GM18502 (cell line): ENCODE measurements at regions not wholly inside any gene's neighbourhood (a gene's known extent, or its start where the extent isn't known, plus 50 kb on each side); places are given as distances from the start of the nearest gene placed in this dataset.

Experiments used
- ATAC-seq: cut with Tn5 transposase; IDR thresholded peaks from one replicate; pipeline ENCODE4 v1.9.1; 2021; ENCODE audit warnings: mild to moderate bottlenecking; ENCODE audit not compliant: unreplicated experiment, poor library complexity

DNA sequence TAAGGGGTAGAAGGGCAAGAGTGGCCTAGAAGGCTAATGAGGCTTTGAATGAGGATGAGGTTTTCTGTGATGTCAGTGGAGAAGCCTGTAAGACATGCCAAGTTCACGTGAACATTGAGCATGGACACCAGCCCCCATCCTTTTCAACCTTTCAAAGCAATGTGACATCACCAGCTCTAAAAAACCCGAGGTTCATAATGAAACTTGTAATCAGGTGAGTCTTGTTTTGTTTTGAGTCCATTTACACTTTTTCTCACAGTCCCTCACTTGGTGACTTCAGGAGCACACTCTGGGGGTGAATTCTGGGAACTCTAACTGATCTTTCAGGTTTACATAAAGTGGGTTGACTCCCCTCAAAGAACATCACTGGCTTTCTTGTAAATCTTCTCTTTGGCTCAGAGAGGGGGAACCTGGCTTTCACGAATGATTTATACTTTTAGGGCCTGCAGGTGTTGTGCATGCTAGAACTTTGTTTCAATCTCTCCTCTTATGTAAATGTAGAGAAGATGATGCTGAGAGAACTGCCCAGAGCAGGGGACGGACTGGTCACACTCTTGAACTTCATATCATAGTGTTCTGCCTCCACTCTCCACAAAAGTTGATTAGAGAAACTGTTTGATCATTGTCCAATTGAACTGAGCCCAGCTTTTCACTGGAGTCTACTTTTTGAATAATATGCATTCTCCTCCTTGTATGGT lies 224.7 kb upstream of the SATB1 start:
- peak; percentile 90 for ATAC-seq

DNA sequence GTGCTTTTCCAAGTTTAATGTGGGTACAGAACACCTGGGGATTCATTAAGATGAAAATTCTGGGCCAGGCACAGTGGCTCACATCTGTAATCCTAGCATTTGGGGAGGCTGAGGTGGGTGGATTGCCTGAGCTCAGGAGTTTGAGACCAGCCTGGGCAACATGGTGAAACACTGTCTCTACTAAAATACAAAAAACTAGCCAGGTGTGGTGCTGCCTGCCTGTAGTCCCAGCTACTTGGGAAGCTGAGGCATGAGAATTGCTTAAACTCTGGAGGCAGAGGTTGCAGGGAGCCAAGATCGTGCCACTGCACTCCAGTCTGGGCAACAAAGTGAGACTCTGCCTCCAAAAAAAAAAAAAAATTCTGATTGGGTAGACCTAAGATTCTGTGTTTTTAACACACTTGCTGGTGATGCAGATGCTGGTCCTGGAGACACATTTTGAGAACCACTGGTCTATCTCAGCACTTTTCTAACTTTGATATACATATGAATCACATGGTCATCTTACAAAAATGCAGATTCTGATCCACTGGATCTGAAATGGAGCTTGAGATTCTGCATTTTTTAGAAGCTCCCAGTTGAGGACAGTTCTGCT lies 223.8 kb upstream of the SATB1 start:
- ATAC-seq = no peak

DNA sequence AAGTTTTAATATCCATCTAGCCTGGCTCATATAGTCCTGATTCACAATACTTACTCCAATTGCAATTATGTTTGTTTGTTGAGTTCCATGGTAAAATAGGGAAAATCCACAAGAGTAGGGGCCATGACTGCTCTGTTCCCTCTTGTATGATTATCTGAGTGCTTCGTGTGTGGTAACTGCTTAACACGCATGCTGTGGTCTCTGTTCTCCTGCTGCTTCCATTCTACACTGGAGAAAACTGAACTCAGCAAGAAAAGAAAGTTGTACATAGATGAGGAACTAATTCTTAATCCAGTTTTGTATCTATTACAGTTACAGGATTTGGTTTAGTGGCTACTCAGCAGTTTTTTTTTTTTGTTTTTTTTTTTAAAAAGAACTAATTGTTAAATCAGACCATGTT lies 223.0 kb upstream of the SATB1 start:
- no peak for ATAC-seq

DNA sequence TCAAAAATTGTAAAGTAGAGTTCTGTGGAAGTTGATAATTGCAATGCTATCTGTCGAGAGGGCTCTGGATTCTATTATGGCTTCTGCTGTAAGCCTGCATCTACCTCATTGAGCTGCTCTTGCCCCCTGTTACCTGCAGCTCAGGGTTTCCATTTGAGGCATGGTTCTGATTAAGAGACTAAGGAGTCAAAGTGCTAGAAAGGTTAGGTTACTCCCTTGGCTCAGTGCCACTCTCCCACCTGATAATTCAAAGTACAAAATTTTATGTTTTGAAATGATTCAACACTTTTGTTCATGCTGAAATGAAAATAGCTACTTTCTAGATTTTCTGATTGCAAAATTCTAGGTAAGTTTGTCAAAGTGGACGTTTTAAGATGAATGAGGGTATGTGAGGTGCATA lies 220.5 kb upstream of the SATB1 start:
- ATAC-seq = no peak

DNA sequence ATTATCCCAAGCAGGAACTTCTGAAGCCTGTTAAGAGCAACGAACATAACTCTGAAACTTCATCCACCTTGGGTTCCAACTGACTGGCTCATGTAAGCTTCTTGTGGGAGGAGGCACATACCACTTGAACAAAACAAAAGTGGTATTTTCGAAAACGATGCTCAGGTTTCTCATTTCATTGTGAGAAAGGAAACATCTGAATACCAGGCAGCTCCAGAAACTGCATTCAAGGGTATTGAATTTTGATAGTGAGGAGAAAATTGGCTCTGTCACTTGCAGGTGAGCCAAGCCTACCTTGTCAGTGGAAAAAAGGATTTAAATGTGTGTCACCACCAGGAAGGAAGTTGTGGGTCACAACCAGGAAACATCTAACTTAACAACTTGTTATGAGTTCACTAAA lies 218.1 kb upstream of the SATB1 start:
- no peak for ATAC-seq

DNA sequence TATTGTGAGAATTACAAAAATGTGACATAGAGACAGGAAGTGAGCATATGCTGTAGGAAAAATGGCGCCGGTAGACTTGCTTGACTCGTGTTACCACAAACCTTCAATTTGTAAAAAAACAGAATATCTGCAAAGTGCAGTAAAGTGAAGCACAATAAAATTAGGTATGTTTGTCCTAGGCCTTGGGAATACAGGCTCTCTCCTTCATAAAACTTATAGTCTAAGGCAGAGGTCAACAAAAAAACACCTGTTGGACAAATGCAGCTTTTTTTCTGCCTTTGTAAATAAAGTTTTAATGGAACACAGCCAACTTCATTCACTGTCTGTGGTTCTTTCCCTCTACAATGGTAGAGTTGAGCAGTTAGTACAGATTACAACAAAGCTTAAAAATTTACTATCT lies 216.8 kb upstream of the SATB1 start:
- no peak for ATAC-seq

DNA sequence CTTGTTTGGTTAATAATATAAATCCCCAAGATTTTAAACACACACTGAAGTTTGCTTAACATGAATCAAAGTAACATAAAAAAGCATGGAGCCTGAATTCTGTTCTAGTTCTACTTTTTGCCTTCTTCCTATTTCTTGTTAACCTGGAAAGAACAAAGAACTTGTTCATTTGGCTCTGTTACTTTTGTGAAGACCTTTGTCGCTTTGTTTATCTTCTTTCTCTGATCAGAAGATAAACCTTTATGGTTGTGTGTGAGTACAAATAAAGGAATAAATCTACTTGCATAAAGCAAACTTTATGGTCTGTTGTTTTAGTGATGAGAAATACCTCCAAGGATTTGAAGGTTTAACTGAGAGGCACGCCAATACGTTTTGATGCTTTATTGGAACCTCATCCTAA lies 210.1 kb upstream of the SATB1 start:
- no peak for ATAC-seq

DNA sequence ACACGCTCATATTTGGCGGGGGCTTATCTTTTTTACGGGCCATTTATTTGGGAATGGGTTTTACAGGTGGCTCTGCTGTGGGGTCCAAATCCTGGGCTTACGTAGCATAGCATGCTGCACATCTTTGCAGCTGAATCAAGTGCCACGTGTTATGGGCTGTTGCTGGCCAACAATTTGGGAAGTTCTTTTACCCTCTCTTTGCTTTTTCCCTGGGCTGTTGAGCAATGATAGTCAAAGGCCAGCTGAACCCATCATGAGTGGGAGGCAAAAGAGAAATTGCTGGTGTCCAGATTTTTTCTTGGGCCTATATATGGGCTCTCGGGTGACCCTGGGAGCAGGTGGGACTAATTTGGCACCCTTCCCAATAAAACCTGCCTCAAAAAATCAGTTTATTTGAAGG lies 209.3 kb upstream of the SATB1 start:
- ATAC-seq = no peak

DNA sequence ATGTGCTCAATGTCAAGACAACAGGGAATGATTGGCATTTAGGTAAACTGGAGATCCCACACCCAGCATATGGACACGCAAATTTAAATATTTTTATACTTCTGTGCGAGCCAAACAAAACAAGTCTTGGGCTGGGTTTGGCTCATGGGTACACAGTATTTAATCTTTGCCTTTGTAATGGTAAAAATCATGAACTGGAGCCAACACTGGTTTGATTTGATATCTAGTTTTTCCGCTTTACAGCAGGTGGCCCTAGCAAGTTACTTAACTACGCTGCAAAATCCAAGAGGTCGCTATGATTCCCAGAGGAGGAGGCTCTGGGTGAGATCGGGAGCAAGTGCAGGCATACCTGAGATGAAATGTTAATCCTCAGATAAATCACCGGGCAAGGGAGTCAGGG lies 207.9 kb upstream of the SATB1 start:
- no peak for ATAC-seq

DNA sequence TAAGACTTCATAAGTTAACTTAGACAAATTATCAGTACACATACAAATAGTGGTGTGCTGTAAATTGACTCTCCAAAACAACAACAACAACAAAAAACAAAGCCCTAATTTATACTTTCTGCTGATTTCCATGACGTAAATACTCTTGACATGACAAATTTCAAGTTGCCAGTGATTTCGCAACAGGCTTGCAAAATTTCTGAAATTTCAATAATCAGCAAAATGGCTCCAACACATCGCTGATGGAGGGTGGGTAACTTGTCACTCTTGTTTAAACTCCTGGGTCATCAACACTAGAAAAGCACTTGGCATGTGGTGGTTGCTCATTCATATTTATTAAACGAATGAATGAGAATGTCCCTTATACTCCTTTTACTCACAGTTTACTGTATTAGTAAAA lies 205.2 kb upstream of the SATB1 start:
- ATAC-seq = no peak

DNA sequence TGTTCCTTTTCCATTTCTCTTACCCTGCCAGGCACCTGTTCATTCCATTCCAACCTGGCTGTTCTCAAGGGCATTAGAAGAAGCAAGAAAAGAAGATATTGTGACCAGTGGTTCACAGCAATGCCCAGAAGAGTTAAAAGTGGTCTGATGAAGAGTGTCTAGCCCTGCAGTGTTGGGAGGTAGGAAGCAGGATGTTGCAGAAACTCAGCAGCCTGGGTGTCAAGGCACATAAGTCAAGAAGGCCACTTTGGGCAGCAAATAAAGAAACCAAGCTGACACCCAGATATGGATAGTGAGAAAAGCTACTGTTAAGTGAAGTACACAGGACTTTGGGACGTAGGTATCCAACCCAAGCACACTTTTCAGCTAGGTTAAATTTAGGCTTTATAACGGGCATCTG lies 199.9 kb upstream of the SATB1 start:
- no peak for ATAC-seq

DNA sequence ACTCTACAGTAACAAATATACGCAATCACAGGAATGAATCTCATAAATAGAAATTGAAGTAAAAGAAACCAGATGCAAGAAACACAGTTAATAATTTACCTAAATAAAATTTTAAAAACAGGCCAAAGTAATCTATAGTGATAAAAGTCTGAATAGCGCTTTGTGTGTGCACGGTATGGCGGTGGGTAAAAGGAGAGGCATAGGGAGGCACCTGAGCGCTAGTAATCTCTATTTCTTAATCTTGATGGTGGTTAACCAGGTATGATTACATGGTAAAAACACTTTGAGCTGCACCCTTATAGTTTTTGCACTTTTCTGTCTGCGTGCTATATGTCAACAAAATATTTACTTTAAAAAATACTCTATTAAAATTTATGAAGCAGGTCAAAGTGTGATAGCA lies 198.1 kb upstream of the SATB1 start:
- no peak for ATAC-seq

DNA sequence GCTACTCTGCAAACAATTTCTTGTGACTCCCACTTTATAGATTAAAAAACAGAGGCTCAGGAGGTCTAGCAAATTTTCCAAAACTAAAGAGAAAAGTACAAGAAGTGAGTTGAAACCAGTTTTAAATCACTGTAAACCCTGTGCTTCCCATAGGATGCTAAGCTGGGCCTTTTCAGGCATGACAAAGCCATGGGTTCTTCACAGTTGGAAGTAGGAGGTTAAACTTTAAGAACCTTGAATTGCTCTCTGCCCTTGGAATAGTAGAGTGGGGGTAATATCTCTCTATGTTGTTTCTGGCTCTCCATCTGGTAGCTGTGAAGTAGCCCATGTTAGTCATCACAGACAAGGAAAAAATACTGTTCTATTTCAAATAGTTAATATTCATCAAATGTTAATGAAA lies 193.6 kb upstream of the SATB1 start:
- no peak for ATAC-seq

DNA sequence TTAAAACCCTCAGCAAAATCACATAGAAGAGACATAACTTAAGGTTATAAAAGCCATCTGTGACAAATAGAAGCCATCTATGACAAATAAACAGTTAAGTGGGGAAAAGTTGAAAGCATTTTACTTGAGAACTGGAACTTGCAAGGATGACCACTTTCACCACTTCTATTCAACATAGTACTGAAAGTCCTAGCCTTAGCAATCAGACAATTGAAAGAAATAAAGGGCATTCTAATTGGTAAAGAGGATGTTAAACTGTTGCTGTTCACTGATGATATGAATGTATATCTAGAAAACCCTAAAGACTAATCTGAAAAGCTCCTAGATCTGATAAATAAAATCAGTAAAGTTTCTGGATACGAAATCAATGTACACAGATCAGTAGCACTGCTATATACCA lies 186.9 kb upstream of the SATB1 start:
- ATAC-seq = no peak

DNA sequence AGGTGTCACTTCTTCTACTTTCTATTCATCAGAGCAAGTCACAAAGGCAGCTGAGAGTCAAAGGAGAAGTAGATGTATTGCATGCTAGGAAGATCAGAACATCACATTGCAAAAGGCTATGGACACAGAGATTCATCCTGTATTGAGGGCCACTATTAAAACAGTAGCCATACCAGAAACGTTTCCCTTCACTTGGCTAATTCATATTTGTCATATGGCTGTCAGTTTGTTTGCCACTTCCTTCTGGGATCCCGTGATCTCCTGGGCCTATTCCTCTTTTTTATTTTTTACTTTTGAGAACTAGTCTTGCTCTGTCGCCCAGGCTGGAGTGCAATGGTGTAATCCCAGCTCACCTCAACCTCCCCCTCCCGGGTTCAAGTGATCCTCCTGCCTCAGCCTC lies 184.0 kb upstream of the SATB1 start:
- no peak for ATAC-seq

DNA sequence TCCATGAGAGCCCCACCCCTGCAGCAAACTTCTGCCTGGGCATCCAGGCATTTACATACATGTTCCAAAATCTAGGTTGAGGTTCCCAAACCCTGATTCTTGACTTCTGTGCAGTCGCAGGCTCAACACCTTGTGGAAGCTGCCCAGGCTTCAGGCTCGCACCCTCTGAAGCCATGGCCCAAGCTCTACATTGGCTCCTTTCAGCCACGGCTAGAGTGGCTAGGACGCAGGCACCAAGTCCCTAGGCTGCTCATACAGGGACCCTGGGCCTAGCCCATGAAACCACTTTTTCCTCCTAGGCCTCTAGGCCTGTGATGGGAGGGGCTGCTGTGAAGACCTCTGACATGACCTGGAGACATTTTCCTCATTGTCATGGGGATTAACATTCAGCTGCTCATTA lies 172.8 kb upstream of the SATB1 start:
- no peak for ATAC-seq

DNA sequence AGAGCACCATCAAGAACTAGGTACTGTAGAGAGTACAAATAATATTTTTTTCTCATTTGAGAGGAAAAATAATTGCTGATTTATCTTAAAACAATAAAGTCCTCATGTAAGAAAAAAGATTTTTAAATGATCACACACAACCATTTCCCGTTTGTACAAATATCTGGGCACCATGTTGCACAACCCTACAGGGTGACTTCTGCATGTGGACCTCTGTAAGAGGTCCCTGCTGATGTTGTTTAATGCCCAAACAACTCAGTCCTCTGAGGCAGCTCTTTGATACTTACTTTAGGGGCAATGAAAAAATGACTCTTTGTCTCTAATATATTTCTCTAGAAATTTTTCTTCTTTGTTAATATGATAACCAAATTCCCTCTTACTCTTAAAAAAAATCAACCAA lies 168.1 kb upstream of the SATB1 start:
- ATAC-seq = no peak

DNA sequence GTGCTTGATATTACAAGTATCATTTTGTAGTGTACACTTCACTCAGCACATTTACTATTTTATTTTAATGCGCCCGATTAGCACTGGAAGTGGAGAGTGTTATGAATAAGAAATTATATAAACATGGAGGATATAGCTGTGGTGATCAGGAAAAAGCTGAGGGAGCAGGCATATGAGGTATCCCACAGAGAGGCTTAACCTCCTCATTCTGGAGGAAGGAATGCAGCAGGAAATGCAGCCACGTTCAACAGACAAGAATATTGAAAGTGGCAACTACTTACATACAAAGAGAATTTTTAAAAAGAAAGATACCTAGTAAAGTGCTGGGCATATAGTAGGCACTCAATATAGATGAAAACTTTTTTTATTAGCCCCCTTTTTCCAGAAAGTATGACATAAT lies 166.0 kb upstream of the SATB1 start:
- ATAC-seq = no peak

DNA sequence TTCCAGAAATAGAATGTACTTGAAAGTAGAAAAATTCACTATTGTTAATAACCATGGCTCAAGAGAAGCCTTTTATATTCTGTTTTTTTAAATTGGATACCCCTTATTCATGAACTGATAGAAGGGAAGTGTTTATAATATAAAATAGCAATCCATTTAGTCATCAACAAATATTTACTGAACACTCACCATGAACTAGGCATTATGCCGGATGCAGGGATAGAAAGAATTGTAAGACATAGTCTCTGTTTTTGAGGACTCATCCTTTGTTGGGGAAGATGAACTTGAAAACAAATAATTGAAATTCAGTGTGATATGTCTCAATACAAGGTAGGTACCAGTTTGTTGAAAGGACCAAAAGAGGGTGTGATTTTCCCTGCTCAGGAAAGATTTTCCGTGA lies 160.9 kb upstream of the SATB1 start:
- no peak for ATAC-seq

DNA sequence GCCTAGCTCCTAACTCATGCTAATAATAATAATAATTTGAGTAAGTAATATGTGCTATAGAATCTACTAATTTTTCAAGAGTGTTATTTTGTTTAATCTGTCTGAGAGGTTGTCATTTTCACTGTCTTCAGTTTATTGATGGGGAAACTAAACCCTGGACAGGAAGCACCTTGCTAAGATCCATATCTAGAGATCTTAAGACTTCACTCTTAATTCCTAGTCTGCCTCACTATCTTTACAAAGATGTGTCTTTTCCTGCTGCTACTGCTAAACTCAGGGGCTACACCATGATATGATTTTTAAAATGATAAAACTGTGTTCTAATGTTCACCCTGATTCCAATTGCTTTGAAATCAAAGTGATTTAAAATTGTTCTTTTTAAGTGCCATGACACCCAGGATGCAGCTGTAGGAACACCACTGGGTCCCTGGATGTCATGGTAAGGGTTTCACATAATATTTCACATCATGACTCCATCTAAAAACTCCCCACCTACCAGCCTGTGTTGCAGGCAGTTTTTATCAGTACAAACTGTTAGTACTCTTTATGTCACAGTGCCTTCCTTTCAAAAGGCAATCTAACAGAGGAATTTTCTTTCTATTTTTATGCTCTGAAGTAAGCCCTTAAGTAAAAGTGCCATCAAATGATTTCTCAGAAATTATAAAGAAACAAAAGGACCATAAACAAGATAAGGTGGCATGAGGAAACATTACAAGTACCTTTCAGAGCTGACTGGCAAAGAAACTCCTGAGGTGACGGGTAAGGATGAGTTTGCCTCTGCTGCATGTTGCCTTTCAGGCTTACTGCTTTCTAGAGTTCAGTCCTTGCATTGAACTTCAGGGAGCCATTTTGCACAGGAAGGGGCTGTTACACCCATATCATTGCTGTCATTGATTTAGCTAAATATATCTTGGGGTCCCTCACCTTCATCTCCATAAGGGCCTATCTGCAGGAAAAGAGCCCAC lies 160.1 kb upstream of the SATB1 start:
- ATAC-seq = no peak

DNA sequence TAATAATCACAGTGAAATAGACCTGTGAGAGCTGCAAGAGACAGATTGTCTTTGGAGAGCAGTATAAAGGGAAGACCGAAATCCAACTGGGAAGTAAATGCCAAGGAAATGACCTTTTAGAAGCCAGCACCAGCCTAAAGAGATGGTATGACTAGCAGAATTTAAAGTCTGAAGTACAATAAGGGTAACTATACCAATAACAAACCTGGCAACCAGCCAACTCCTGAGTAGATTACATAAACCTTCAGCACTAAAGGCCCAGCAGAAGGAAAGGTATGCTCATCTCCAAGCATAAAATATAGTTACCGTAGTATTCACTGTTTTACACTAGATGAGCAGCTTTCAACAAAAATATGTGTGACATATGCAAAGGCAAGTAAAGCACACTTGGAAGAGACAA lies 155.1 kb upstream of the SATB1 start:
- ATAC-seq = no peak
